ENCODE measurements at regions not wholly inside any gene's neighbourhood (a gene's known extent, or its start where the extent isn't known, plus 50 kb on each side); places are given as distances from the start of the nearest gene placed in this dataset.

- Histone ChIP-seq H3K9ac (replicated peaks in 1 of 4; ENCODE audit: extremely low read depth in 1 of 4, low read depth in 3 of 4, low read length in 3 of 4) (no peak overlapping the region), H4K91ac (replicated peaks; ENCODE audit: insufficient read length, low read length) (no peak overlapping the region), H3K4ac (replicated peaks; ENCODE audit: insufficient read length, low read depth, low read length) (no peak overlapping the region), H2BK20ac (ENCODE audit: low read length) (no peak overlapping the region), H2BK12ac (ENCODE audit: low read depth, low read length) (no peak overlapping the region), H3K23me2 (ENCODE audit: low read depth, low read length) (no peaks in the 10 kb centered on the region), H2AK5ac (ENCODE audit: low read depth, low read length) (no peak overlapping the region), H3K56ac (replicated peaks; ENCODE audit: insufficient read length, low read depth, low read length) (no peak overlapping the region), H2BK5ac (ENCODE audit: low read depth, low read length) (no peak overlapping the region), H3K9me3 (ENCODE audit: insufficient read depth in 2 of 2, low read depth in 1 of 2, low read length in 1 of 2) (0 out of 4 replicates have a peak, but pooled peaks cover 0 to 2% of the 10 kb centered on the region in 2 experiments), H3K27ac (ENCODE audit: low read depth, low read length) (no peak overlapping the region), H3K79me1 (ENCODE audit: low read depth, low read length) (no peaks in the 10 kb centered on the region), H3K27me3 (replicated peaks in 1 of 4; ENCODE audit: control insufficient read depth in 3 of 4, extremely low read depth in 1 of 4, insufficient read depth in 3 of 4, low read length in 3 of 4) (no peaks in the 10 kb centered on the region; a peak in 1 of 7 replicates), H3K36me3 (ENCODE audit: control insufficient read depth in 2 of 4, insufficient read depth in 4 of 4, low read length in 3 of 4) (no peaks in the 10 kb centered on the region), H2BK120ac (replicated peaks; ENCODE audit: low read depth, low read length) (no peak overlapping the region), H2AFZ (ENCODE audit: low read length) (no peak overlapping the region), H3K79me2 (ENCODE audit: control insufficient read depth in 1 of 2, insufficient read depth in 2 of 2, low read length in 2 of 2) (no peaks in the 10 kb centered on the region), H3K18ac (ENCODE audit: extremely low read depth, low read length) (no peak overlapping the region), H4K8ac (ENCODE audit: extremely low read depth, insufficient read depth, low read length) (no peak overlapping the region), H3K4me2 (ENCODE audit: insufficient read depth in 1 of 2, low read depth in 2 of 2, low read length in 2 of 2) (no peak overlapping the region), H3K23ac (ENCODE audit: insufficient read length) (no peak overlapping the region), H2BK15ac (ENCODE audit: low read length) (0 out of 2 replicates have a peak overlapping the region, but pooled peaks have one; percentile 2), H4K20me1 (replicated peaks in 1 of 2; ENCODE audit: control insufficient read depth in 1 of 2, insufficient read depth in 2 of 2, low read length in 2 of 2) (no peaks in the 10 kb centered on the region), H3K4me3 (ENCODE audit: extremely low read depth in 1 of 4, insufficient read depth in 2 of 4, low read depth in 3 of 4, low read length in 4 of 4) (no peak overlapping the region), H4K5ac (ENCODE audit: insufficient read length, low read depth, low read length) (no peak overlapping the region), H3K4me1 (replicated peaks in 1 of 4; ENCODE audit: control insufficient read depth in 3 of 4, insufficient read depth in 4 of 4, low read length in 3 of 4) (peaks cover 0 to 8% (median 3%) of the 10 kb centered on the region in 4 experiments; a peak in 3 of 7 replicates), H3K14ac (ENCODE audit: insufficient read length) (no peak overlapping the region)
- no peak for FAIRE-seq
- WGBS, 2 experiments (ENCODE audit: extremely low coverage in 1 of 2, insufficient coverage in 1 of 2, insufficient read length in 1 of 2, insufficient replicate concordance in 2 of 2, low coverage in 1 of 2, low lambda C conversion rate in 2 of 2, missing lambda C conversion rate in 1 of 2) = 95% methylated on average over 4 of the region's 4 CpGs; no CpG with 5 or more reads in 1 of the 2 experiments
- ChIA-PET CTCF (ENCODE audit: partially characterized antibody) (interaction anchor here (1.6 kb wide), 1 partner anchor 44 kb away, joined by 4 read pairs; no protein-coding TSS in a partner anchor), POLR2A (ENCODE audit: partially characterized antibody) (no interaction called here)
- no peak for DNase-seq (ENCODE audit: low read depth in 1 of 2, low spot score in 2 of 2)
- TF ChIP-seq POLR2AphosphoS5 (IDR thresholded peaks at IDR 0.05; ENCODE audit: low read depth, low read length) (no peak), ASH2L (IDR thresholded peaks at IDR 0.05; ENCODE audit: low read length) (no peak), BACH1 (IDR thresholded peaks at IDR 0.05; ENCODE audit: low read length) (no peak), SIN3A (conservative IDR thresholded peaks at IDR 0.05 in 1 of 2, IDR thresholded peaks at IDR 0.05 in 1 of 2; ENCODE audit: low read depth in 1 of 2, low read length in 2 of 2) (no peak), CBX8 (IDR thresholded peaks at IDR 0.05; ENCODE audit: borderline replicate concordance, low read depth, low read length) (no peak), NRF1 (IDR thresholded peaks at IDR 0.05; ENCODE audit: low read depth, low read length) (no peak), GABPA (IDR thresholded peaks at IDR 0.05; ENCODE audit: borderline replicate concordance, insufficient read depth, low read length) (no peak), SRF (IDR thresholded peaks at IDR 0.05; ENCODE audit: low read depth, low read length) (no peak), RXRA (IDR thresholded peaks at IDR 0.05; ENCODE audit: insufficient read depth, low read depth, low read length) (no peak), SP1 (IDR thresholded peaks at IDR 0.05; ENCODE audit: low read depth, low read length) (no peak), ATF3 (IDR thresholded peaks at IDR 0.05; ENCODE audit: insufficient read depth, low read depth, low read length) (no peak), TCF12 (IDR thresholded peaks at IDR 0.05; ENCODE audit: low read depth, low read length) (no peak), TAF1 (IDR thresholded peaks at IDR 0.05; ENCODE audit: low read depth, low read length) (no peak), RBBP5 (IDR thresholded peaks at IDR 0.05; ENCODE audit: borderline replicate concordance, low read depth, low read length) (no peak)
Measured at GRCh38 chr12:124082687-124083086, 109.7 kb downstream of the ZNF664 start.
